ENCODE measurements at regions not wholly inside any gene's neighbourhood (a gene's known extent, or its start where the extent isn't known, plus 50 kb on each side); places are given as distances from the start of the nearest gene placed in this dataset.

GRCh38 chr3:176953106-176954060 lies 243.9 kb downstream of the TBL1XR1 start:
- no peak for TF ChIP-seq POLR2AphosphoS5 (IDR thresholded peaks at IDR 0.05; ENCODE audit: low read depth, low read length)
- no peak for TF ChIP-seq POLR2A (IDR thresholded peaks at IDR 0.05; ENCODE audit: low read depth, low read length)
- no peak for TF ChIP-seq TAF1 (IDR thresholded peaks at IDR 0.05; ENCODE audit: low read depth, low read length)
- TF ChIP-seq SPI1 (IDR thresholded peaks at IDR 0.05; ENCODE audit: low read depth, low read length), result no peak
- no peak for TF ChIP-seq PAX5 (IDR thresholded peaks at IDR 0.05; ENCODE audit: insufficient read depth, low read length, severe bottlenecking)

All from GM12891 (cell line).